ENCODE measurements at regions not wholly inside any gene's neighbourhood (a gene's known extent, or its start where the extent isn't known, plus 50 kb on each side); places are given as distances from the start of the nearest gene placed in this dataset.
"Not testable (repeated sequence)": the region's sequence is repeated elsewhere in the genome, so short reads cannot be mapped to it uniquely, and the experiment has no call there.

GRCh38 chr14:58747181-58747580 lies 109.4 kb downstream of the DACT1 start:
- Mint-ChIP-seq H3K9me3 (no peaks in the 10 kb centered on the region), H3K27me3 (ENCODE audit: insufficient read depth) (peaks cover 10% of the 10 kb centered on the region), H3K27ac (no peak overlapping the region), H3K4me3 (no peak overlapping the region), H3K4me1 (peaks cover 19% of the 10 kb centered on the region), H3K36me3 (ENCODE audit: low read depth) (no peaks in the 10 kb centered on the region)
- no peak for TF ChIP-seq CTCF (conservative IDR thresholded peaks at IDR 0.05)
- no peak overlapping the region for H3K9ac ChIP-seq (ENCODE audit: extremely low read depth, low read length, poor library complexity, severe bottlenecking)
- H3K4me1 ChIP-seq (ENCODE audit: control insufficient read depth, insufficient read depth, low read length): peaks cover 12% of the 10 kb centered on the region
- 87 to 100% methylated on average over 2 to 7 of the region's 7 CpGs for WGBS, 2 experiments (ENCODE audit: insufficient coverage in 1 of 2, insufficient read length in 1 of 2)
- H3K27ac ChIP-seq (ENCODE audit: low read depth, low read length): no peak overlapping the region
- DNase-seq: no peak
- no peaks in the 10 kb centered on the region for H3K27me3 ChIP-seq (ENCODE audit: control insufficient read depth, insufficient read depth, low read length, poor library complexity, severe bottlenecking)
- no peaks in the 10 kb centered on the region for H3K36me3 ChIP-seq (ENCODE audit: control insufficient read depth, insufficient read depth, low read length)
- H3K9me3 ChIP-seq (ENCODE audit: control insufficient read depth, low read length): no peaks in the 10 kb centered on the region
- H3K4me3 ChIP-seq (ENCODE audit: low read length): no peak overlapping the region

DNA sequence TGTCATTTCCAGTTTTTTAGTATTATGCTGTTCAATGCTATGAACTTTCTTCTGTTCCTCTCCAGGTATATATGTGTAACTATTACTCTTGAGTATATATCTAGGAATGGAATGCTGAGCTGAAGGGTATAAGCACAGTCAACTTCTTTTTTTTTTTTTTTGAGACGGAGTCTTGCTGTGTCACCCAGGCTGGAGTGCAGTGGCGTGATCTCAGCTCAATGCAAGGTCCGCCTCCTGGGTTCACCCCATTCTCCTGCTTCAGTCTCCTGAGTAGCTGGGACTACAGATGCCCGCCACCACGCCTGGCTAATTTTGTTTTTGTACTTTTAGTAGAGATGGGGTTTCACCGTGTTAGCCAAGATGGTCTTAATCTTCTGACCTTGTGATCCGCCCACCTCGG lies 110.5 kb downstream of the DACT1 start:
- H3K36me3 ChIP-seq (ENCODE audit: control insufficient read depth, insufficient read depth, low read length); H3K36me3 Mint-ChIP-seq (ENCODE audit: low read depth); H3K27ac Mint-ChIP-seq; H3K27me3 ChIP-seq (ENCODE audit: control insufficient read depth, insufficient read depth, low read length, poor library complexity, severe bottlenecking); H3K4me3 Mint-ChIP-seq; DNase-seq; H3K4me3 ChIP-seq (ENCODE audit: low read length); H3K9me3 Mint-ChIP-seq; H3K9ac ChIP-seq (ENCODE audit: extremely low read depth, low read length, poor library complexity, severe bottlenecking); H3K27ac ChIP-seq (ENCODE audit: low read depth, low read length); H3K9me3 ChIP-seq (ENCODE audit: control insufficient read depth, low read length): not testable (repeated sequence)
- peaks cover 12% of the 10 kb centered on the region for H3K4me1 ChIP-seq (ENCODE audit: control insufficient read depth, insufficient read depth, low read length)
- Mint-ChIP-seq H3K4me1 (peaks cover 19% of the 10 kb centered on the region), H3K27me3 (ENCODE audit: insufficient read depth) (peaks cover 12% of the 10 kb centered on the region)
- WGBS, 2 experiments (ENCODE audit: insufficient coverage in 1 of 2, insufficient read length in 1 of 2): 93 to 97% methylated on average over 3 to 8 of the region's 8 CpGs

DNA sequence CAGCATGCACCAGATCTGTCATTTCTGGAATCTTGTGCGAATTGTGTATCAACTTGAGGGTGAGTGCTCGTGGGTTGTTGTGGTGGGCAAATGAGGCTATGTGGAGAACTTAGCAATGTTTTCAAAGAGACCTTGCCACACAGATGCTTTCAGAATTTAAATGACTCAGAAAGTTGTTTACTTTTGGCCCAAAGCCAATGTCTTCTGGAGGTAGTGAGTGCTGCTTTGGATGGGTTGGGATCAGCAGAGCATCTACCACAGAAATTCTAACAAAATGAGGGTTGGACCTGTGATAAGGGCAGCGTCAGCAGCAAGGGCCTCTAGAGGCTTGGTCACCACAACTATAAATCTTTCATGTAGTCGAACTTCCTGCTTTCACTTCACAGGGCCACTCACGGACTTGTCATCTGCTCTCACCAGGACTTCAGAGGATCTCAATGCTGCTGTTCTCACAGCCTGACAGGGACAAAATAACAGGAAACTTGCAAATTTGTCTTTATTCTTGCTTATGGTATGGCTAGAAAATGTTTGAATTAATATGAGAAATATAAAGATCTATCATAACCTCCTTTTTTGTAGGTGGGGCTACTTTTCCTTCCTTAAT lies 111.4 kb downstream of the DACT1 start:
- no peaks in the 10 kb centered on the region for H3K9me3 ChIP-seq (ENCODE audit: control insufficient read depth, low read length)
- 90 to 91% methylated on average over 4 to 5 of the region's 5 CpGs for WGBS, 2 experiments (ENCODE audit: insufficient coverage in 1 of 2, insufficient read length in 1 of 2)
- peaks cover 14% of the 10 kb centered on the region for H3K4me1 Mint-ChIP-seq
- H3K4me3 ChIP-seq (ENCODE audit: low read length): no peak overlapping the region
- no peaks in the 10 kb centered on the region for H3K36me3 Mint-ChIP-seq (ENCODE audit: low read depth)
- no peak for DNase-seq
- H3K27me3 ChIP-seq (ENCODE audit: control insufficient read depth, insufficient read depth, low read length, poor library complexity, severe bottlenecking): no peaks in the 10 kb centered on the region
- H3K4me1 ChIP-seq (ENCODE audit: control insufficient read depth, insufficient read depth, low read length): peaks cover 4% of the 10 kb centered on the region
- H3K27ac Mint-ChIP-seq: no peak overlapping the region
- H3K9ac ChIP-seq (ENCODE audit: extremely low read depth, low read length, poor library complexity, severe bottlenecking): no peak overlapping the region
- H3K27me3 Mint-ChIP-seq (ENCODE audit: insufficient read depth): peaks cover 12% of the 10 kb centered on the region
- H3K27ac ChIP-seq (ENCODE audit: low read depth, low read length): no peak overlapping the region
- no peak for TF ChIP-seq CTCF (conservative IDR thresholded peaks at IDR 0.05)
- H3K9me3 Mint-ChIP-seq: no peaks in the 10 kb centered on the region
- H3K36me3 ChIP-seq (ENCODE audit: control insufficient read depth, insufficient read depth, low read length): no peaks in the 10 kb centered on the region
- H3K4me3 Mint-ChIP-seq: no peak overlapping the region

All from endodermal cell (in vitro differentiated cells).